ENCODE measurements at regions not wholly inside any gene's neighbourhood (a gene's known extent, or its start where the extent isn't known, plus 50 kb on each side); places are given as distances from the start of the nearest gene placed in this dataset.

DNA sequence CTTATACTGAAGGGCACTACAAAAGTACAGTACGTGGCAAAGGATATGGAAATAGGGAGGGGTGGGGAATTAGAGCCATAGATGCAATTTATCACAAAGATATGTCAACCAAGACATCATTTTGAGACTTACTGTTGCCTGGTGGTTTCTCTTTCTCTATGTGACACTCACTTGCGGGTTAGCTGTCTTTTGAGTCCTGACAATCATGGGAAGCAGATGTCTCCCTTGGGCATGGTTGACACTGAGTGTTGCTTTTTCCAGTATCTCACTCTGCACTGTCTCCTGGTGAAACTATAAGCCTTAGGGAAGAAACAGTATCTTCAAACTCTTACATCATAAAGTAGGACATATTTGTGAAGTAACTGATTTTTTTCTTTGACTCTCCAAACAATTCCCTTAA lies 383.5 kb upstream of the LCORL start:
- no peaks in the 10 kb centered on the region for H3K9me3 ChIP-seq
- H3K4me1 ChIP-seq, result no peaks in the 10 kb centered on the region
- TF ChIP-seq CTCF (IDR thresholded peaks at IDR 0.05) (no peak), POLR2A (IDR thresholded peaks at IDR 0.05) (no peak), POLR2AphosphoS5 (IDR thresholded peaks at IDR 0.05) (no peak), EP300 (IDR thresholded peaks at IDR 0.05) (no peak)
- no peak overlapping the region for H3K27ac ChIP-seq
- no peaks in the 10 kb centered on the region for H3K36me3 ChIP-seq
- no peaks in the 10 kb centered on the region for H3K27me3 ChIP-seq
- no peak overlapping the region for H3K4me3 ChIP-seq
- 36 to 83% methylated on average over 2 of the region's 2 CpGs for WGBS, 2 donors (ENCODE audit: low coverage in 1 of 2)
- ATAC-seq, result no peak

GRCh38 chr4:18404642-18405041 lies 383.1 kb upstream of the LCORL start:
- no peak for ATAC-seq
- Histone ChIP-seq H3K27me3 (no peaks in the 10 kb centered on the region), H3K4me1 (no peaks in the 10 kb centered on the region), H3K9me3 (no peaks in the 10 kb centered on the region), H3K36me3 (no peaks in the 10 kb centered on the region), H3K27ac (no peak overlapping the region), H3K4me3 (no peak overlapping the region)
- TF ChIP-seq POLR2AphosphoS5 (IDR thresholded peaks at IDR 0.05) (no peak), POLR2A (IDR thresholded peaks at IDR 0.05) (no peak), CTCF (IDR thresholded peaks at IDR 0.05) (no peak), EP300 (IDR thresholded peaks at IDR 0.05) (no peak)
- 56% methylated on average over 2 of the region's 2 CpGs; no CpG with 5 or more reads in 1 of the 2 donors for WGBS, 2 donors (ENCODE audit: low coverage in 1 of 2)

GRCh38 chr4:18403327-18403726 lies 381.8 kb upstream of the LCORL start:
- H3K4me1 ChIP-seq, result no peaks in the 10 kb centered on the region
- no peak overlapping the region for H3K27ac ChIP-seq
- no peak for ATAC-seq
- no peaks in the 10 kb centered on the region for H3K27me3 ChIP-seq
- H3K36me3 ChIP-seq, result no peaks in the 10 kb centered on the region
- no peaks in the 10 kb centered on the region for H3K9me3 ChIP-seq
- WGBS, 2 donors (ENCODE audit: low coverage in 1 of 2), result 80% methylated on average over 3 of the region's 3 CpGs; no CpG with 5 or more reads in 1 of the 2 donors
- H3K4me3 ChIP-seq, result no peak overlapping the region
- TF ChIP-seq POLR2A (IDR thresholded peaks at IDR 0.05) (no peak), CTCF (IDR thresholded peaks at IDR 0.05) (no peak), POLR2AphosphoS5 (IDR thresholded peaks at IDR 0.05) (no peak), EP300 (IDR thresholded peaks at IDR 0.05) (no peak)

DNA sequence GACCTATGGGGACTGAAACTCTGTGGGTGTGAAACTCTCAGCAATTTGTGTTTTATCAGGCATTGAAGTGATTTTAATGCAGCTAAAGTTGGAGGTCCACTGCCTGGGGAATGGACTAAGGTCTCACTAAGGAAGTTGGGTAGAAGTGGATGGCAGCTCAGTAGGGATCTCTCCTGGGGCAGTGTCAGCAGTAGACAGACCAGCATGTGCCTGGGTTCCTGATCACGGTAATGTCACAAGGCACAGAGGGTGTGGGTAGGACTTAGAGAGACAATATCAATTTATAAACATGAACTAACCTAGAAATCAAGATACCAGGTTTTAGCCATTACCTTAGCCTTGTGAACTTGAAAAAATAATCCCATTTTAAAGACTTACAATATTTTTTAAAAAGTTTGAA lies 380.3 kb upstream of the LCORL start:
- Histone ChIP-seq H3K9me3 (no peaks in the 10 kb centered on the region), H3K4me1 (no peaks in the 10 kb centered on the region), H3K27me3 (no peaks in the 10 kb centered on the region), H3K27ac (no peak overlapping the region), H3K4me3 (no peak overlapping the region), H3K36me3 (no peaks in the 10 kb centered on the region)
- TF ChIP-seq CTCF (IDR thresholded peaks at IDR 0.05) (no peak), POLR2AphosphoS5 (IDR thresholded peaks at IDR 0.05) (no peak), EP300 (IDR thresholded peaks at IDR 0.05) (no peak), POLR2A (IDR thresholded peaks at IDR 0.05) (no peak)
- WGBS, 2 donors (ENCODE audit: low coverage in 1 of 2), result 83 to 100% methylated on average over 1 of the region's 1 CpG
- ATAC-seq, result no peak

DNA sequence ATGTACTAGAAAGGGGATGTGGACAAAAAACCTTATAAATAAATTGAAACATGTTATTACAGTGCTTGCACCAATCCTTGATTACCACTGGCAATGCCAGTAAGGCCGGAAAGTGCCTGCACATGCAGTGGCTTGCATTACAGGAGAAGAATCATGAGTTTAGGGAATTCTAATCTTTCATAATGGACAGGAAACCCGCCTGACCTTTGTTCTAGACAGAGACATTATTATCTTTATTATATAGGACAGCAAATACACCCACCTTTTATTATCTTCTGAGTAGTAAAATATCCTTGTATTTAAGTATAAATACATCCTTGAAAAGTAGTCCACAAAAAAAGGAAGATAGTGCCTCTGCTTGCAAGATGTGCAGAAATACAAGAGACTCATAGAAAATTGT lies 379.9 kb upstream of the LCORL start:
- Histone ChIP-seq H3K9me3 (no peaks in the 10 kb centered on the region), H3K27ac (no peak overlapping the region), H3K4me1 (no peaks in the 10 kb centered on the region), H3K36me3 (no peaks in the 10 kb centered on the region), H3K27me3 (no peaks in the 10 kb centered on the region), H3K4me3 (no peak overlapping the region)
- no peak for ATAC-seq
- WGBS, 2 donors (ENCODE audit: low coverage in 1 of 2), result 46 to 62% methylated on average over 2 of the region's 2 CpGs
- TF ChIP-seq CTCF (IDR thresholded peaks at IDR 0.05) (no peak), POLR2AphosphoS5 (IDR thresholded peaks at IDR 0.05) (no peak), EP300 (IDR thresholded peaks at IDR 0.05) (no peak), POLR2A (IDR thresholded peaks at IDR 0.05) (no peak)
